PC-9 (cell line): ENCODE measurements at regions not wholly inside any gene's neighbourhood (a gene's known extent, or its start where the extent isn't known, plus 50 kb on each side); places are given as distances from the start of the nearest gene placed in this dataset.

Source experiments
- BruUV-seq: library from RNA; stranded (reverse); fragments of 400-500 nt; replicated peaks from 2 replicates; lab custom pipeline; 2021; lab: Mats Ljungman, UMichigan
- CTCF ChIA-PET: fragments of 300-600 bp; sonication (Branson Sonifier 250); formaldehyde crosslinking; loops from one replicate; lab custom pipeline; 2022; ENCODE audit warnings: antibody characterized with exemption; lab: Charles Lee
- POLR2A ChIA-PET: fragments of 300-600 bp; sonication (Branson Sonifier 250); formaldehyde crosslinking; loops from one replicate; lab custom pipeline; 2022; ENCODE audit warnings: antibody characterized with exemption; ENCODE audit not compliant: unreplicated experiment; lab: Charles Lee
- DNase-seq, 2 experiments: peaks; one replicate each; pipeline versions ENCODE4 v3.0.0 to v3.0.0-alpha.2; 2015 to 2022; ENCODE audit warnings: mixed read lengths in 1 of 2
- H2AFZ ChIP-seq: fragments of 200-600 bp; sonication (generic); 2 replicates; pipeline ENCODE4 v1.8.1; 2017; ENCODE audit warnings: antibody characterized with exemption
- H3F3A ChIP-seq: fragments of 200-600 bp; sonication (generic); 2 replicates; pipeline ENCODE4 v1.8.1; 2017; ENCODE audit warnings: antibody characterized with exemption, mild to moderate bottlenecking, low read depth; ENCODE audit not compliant: insufficient read depth
- H3K27ac ChIP-seq: fragments of 200-600 bp; sonication (generic); 2 replicates; pipeline ENCODE4 v1.6.1; 2016; ENCODE audit warnings: mixed run types
- H3K27me3 ChIP-seq: fragments of 200-600 bp; sonication (generic); 2 replicates; pipeline ENCODE4 v1.6.1; 2016; ENCODE audit warnings: low read depth, mixed run types; ENCODE audit not compliant: insufficient read depth
- H3K36me3 ChIP-seq: fragments of 200-600 bp; sonication (generic); 2 replicates; pipeline ENCODE4 v1.6.1; 2016; ENCODE audit warnings: low read depth, mixed run types
- H3K4me1 ChIP-seq: fragments of 200-600 bp; sonication (generic); replicated peaks from 2 replicates; pipeline ENCODE4 v1.6.1; 2016; ENCODE audit warnings: mixed run types; ENCODE audit not compliant: insufficient read depth
- H3K4me2 ChIP-seq: fragments of 200-600 bp; sonication (generic); 2 replicates; pipeline ENCODE4 v1.6.1; 2017; ENCODE audit warnings: mixed run types
- H3K4me3 ChIP-seq: fragments of 200-600 bp; sonication (generic); 2 replicates; pipeline ENCODE4 v1.6.1; 2016; ENCODE audit warnings: mixed run types
- H3K79me2 ChIP-seq: fragments of 200-600 bp; sonication (generic); 2 replicates; pipeline ENCODE4 v1.6.1; 2017; ENCODE audit warnings: low read depth, mixed run types
- H3K9me2 ChIP-seq: fragments of 200-600 bp; sonication (generic); 2 replicates; pipeline ENCODE4 v1.8.1; 2017; ENCODE audit warnings: mild to moderate bottlenecking; ENCODE audit not compliant: insufficient read depth
- H3K9me3 ChIP-seq: fragments of 200-600 bp; sonication (generic); 2 replicates; pipeline ENCODE4 v1.8.1; 2016; ENCODE audit warnings: low read depth; ENCODE audit not compliant: insufficient read depth
- H4K20me1 ChIP-seq: fragments of 200-600 bp; sonication (generic); 2 replicates; pipeline ENCODE4 v1.8.1; 2017; ENCODE audit not compliant: insufficient read depth
- CTCF ChIP-seq: fragments of 200-600 bp; sonication (generic); conservative IDR thresholded peaks from 2 replicates; pipeline ENCODE4 v1.6.1; 2017; ENCODE audit warnings: mixed run types, antibody characterized with exemption, mild to moderate bottlenecking, moderate library complexity
- EZH2 ChIP-seq: fragments of 200-600 bp; sonication (generic); IDR thresholded peaks from 2 replicates; pipeline ENCODE4 v1.8.0; 2017; ENCODE audit warnings: antibody characterized with exemption, low read depth
- intact Hi-C: fragments of 100-400 bp; cut with micrococcal nuclease; formaldehyde crosslinking; loops from one replicate; pipeline ENCODE4 v1.10.0; 2022; ENCODE audit not compliant: unreplicated experiment

GRCh38 chr15:70453766-70454165, 309.6 kb downstream of the UACA start:
- H3F3A ChIP-seq, result peaks cover 11% of the 10 kb centered on the region; the same call in 1 of the 2 replicates
- H3K4me2 ChIP-seq, result 0 out of 2 replicates have a peak overlapping the region, but pooled peaks have one; percentile 2
- no peaks in the 10 kb centered on the region for H3K79me2 ChIP-seq
- H3K4me1 ChIP-seq, result peaks cover 29% of the 10 kb centered on the region
- BruUV-seq, result no TSS peak
- ChIA-PET CTCF (no interaction called here), POLR2A (no interaction called here)
- no peaks in the 10 kb centered on the region for H3K9me3 ChIP-seq
- no peak for TF ChIP-seq CTCF
- no peak for TF ChIP-seq EZH2
- intact Hi-C loops, result no loop called here
- no peaks in the 10 kb centered on the region for H3K9me2 ChIP-seq
- H4K20me1 ChIP-seq, result no peaks in the 10 kb centered on the region
- no peaks in the 10 kb centered on the region for H3K27me3 ChIP-seq
- DNase-seq, result no peak
- no peak overlapping the region for H3K27ac ChIP-seq
- no peak overlapping the region for H3K4me3 ChIP-seq
- no peak overlapping the region for H2AFZ ChIP-seq
- H3K36me3 ChIP-seq, result no peaks in the 10 kb centered on the region

GRCh38 chr15:70453238-70453637, 310.1 kb downstream of the UACA start:
- H3K9me3 ChIP-seq, result no peaks in the 10 kb centered on the region
- peak overlapping the region; percentile 33; the same call in 1 of the 2 replicates for H3K4me2 ChIP-seq
- BruUV-seq, result no TSS peak
- H3K9me2 ChIP-seq, result no peaks in the 10 kb centered on the region
- peaks cover 11% of the 10 kb centered on the region; the same call in 1 of the 2 replicates for H3F3A ChIP-seq
- POLR2A ChIA-PET, result no interaction called here
- DNase-seq, result peak in 1 of 2 experiments; percentile 73
- no peak overlapping the region for H3K27ac ChIP-seq
- H4K20me1 ChIP-seq, result no peaks in the 10 kb centered on the region
- H3K27me3 ChIP-seq, result no peaks in the 10 kb centered on the region
- no peak overlapping the region for H3K4me3 ChIP-seq
- no peaks in the 10 kb centered on the region for H3K79me2 ChIP-seq
- peaks cover 29% of the 10 kb centered on the region for H3K4me1 ChIP-seq
- no peaks in the 10 kb centered on the region for H3K36me3 ChIP-seq
- intact Hi-C loops, result no loop called here
- CTCF ChIA-PET, result no interaction called here
- H2AFZ ChIP-seq, result no peak overlapping the region
- no peak for TF ChIP-seq CTCF
- no peak for TF ChIP-seq EZH2

- no peak overlapping the region for H3K4me3 ChIP-seq
- TF ChIP-seq EZH2 (no peak), CTCF (no peak)
- POLR2A ChIA-PET, result no interaction called here
- H3K9me3 ChIP-seq, result no peaks in the 10 kb centered on the region
- H3K9me2 ChIP-seq, result no peaks in the 10 kb centered on the region
- H4K20me1 ChIP-seq, result no peaks in the 10 kb centered on the region
- H3K79me2 ChIP-seq, result no peaks in the 10 kb centered on the region
- no peak overlapping the region for H3K4me2 ChIP-seq
- BruUV-seq, result no TSS peak
- CTCF ChIA-PET, result no interaction called here
- peaks cover 5% of the 10 kb centered on the region; the same call in 1 of the 2 replicates for H3F3A ChIP-seq
- no peak for DNase-seq
- intact Hi-C loops, result no loop called here
- no peaks in the 10 kb centered on the region for H3K27me3 ChIP-seq
- H3K4me1 ChIP-seq, result peaks cover 24% of the 10 kb centered on the region
- no peak overlapping the region for H3K27ac ChIP-seq
- H3K36me3 ChIP-seq, result no peaks in the 10 kb centered on the region
- no peak overlapping the region for H2AFZ ChIP-seq
Measured at GRCh38 chr15:70451821-70452653, 311.3 kb downstream of the UACA start.
